SK-N-SH (cell line): ENCODE measurements at regions not wholly inside any gene's neighbourhood (a gene's known extent, or its start where the extent isn't known, plus 50 kb on each side); places are given as distances from the start of the nearest gene placed in this dataset.
"Not testable (repeated sequence)": the region's sequence is repeated elsewhere in the genome, so short reads cannot be mapped to it uniquely, and the experiment has no call there.

Source experiments
- CTCF ChIA-PET: fragments of 300-600, 350-600 bp; formaldehyde crosslinking; extraction: SDS; loops from one replicate; lab custom pipeline; 2021; lab: Yijun Ruan, JAX
- POLR2A ChIA-PET: fragments of 350-600 bp; sonication (Branson Sonifier 250); formaldehyde crosslinking; extraction: SDS; loops from one replicate; lab custom pipeline; 2020; ENCODE audit warnings: antibody characterized with exemption, inconsistent platforms; lab: Yijun Ruan, JAX
- DNase-seq: peaks from one replicate; pipeline ENCODE4 v3.0.0; 2012
- H2AFZ ChIP-seq: fragments of 200-600 bp; sonication (generic); 2 replicates; pipeline ENCODE4 v1.8.1; 2016; ENCODE audit warnings: antibody characterized with exemption, mild to moderate bottlenecking, low read depth
- H3F3A ChIP-seq: fragments of 200-600 bp; sonication (generic); replicated peaks from 2 replicates; pipeline ENCODE3; 2016; ENCODE audit warnings: antibody characterized with exemption, mild to moderate bottlenecking; ENCODE audit not compliant: insufficient read depth
- H3K27ac ChIP-seq, 2 experiments: fragments of 200-500 bp in 1 of 2; fragments of 200-600 bp in 1 of 2; sonication (Bioruptor generic) in 1 of 2; sonication (generic), shearing (Covaris generic) in 1 of 2; 2 replicates each; pipeline versions ENCODE4 v1.5.1 to v1.6.1; 2014 to 2016; ENCODE audit warnings: low read depth in 2 of 2, inconsistent platforms in 1 of 2, low read length in 1 of 2, mild to moderate bottlenecking in 1 of 2, mixed read lengths in 1 of 2
- H3K27me3 ChIP-seq: fragments of 200-600 bp; sonication (generic), shearing (Covaris generic); 2 replicates; pipeline ENCODE4 v1.6.1; 2016; ENCODE audit warnings: mixed run types; ENCODE audit not compliant: insufficient read depth
- H3K36me3 ChIP-seq, 2 experiments: fragments of 200-500 bp in 1 of 2; fragments of 200-600 bp in 1 of 2; sonication (Bioruptor generic) in 1 of 2; sonication (generic) in 1 of 2; replicated peaks in 1 of 2; 2 replicates each; pipeline versions ENCODE3 to v1.5.1; 2014 to 2016; ENCODE audit warnings: low read length in 1 of 2, mild to moderate bottlenecking in 1 of 2; ENCODE audit not compliant: insufficient read depth in 2 of 2, control insufficient read depth in 1 of 2
- H3K4me1 ChIP-seq, 2 experiments: fragments of 200-500 bp in 1 of 2; fragments of 200-600 bp in 1 of 2; sonication (Bioruptor generic) in 1 of 2; sonication (generic), shearing (Covaris generic) in 1 of 2; 2 replicates each; pipeline versions ENCODE4 v1.5.1 to v1.6.1; 2014 to 2016; ENCODE audit warnings: low read depth in 1 of 2, low read length in 1 of 2, mixed run types in 1 of 2; ENCODE audit not compliant: insufficient read depth in 2 of 2, control insufficient read depth in 1 of 2
- H3K4me2 ChIP-seq: fragments of 200-600 bp; sonication (generic), shearing (Covaris generic); 2 replicates; pipeline ENCODE4 v1.6.1; 2017; ENCODE audit warnings: mixed run types
- H3K4me3 ChIP-seq, 2 experiments: fragments of 200-500 bp in 1 of 2; fragments of 200-600 bp in 1 of 2; sonication (Bioruptor generic) in 1 of 2; sonication (generic), shearing (Covaris generic) in 1 of 2; 2 replicates each; pipeline versions ENCODE4 v1.5.1 to v1.8.1; 2014 to 2016; ENCODE audit warnings: low read depth in 2 of 2, inconsistent platforms in 1 of 2, low read length in 1 of 2, mild to moderate bottlenecking in 1 of 2, mixed read lengths in 1 of 2, moderate library complexity in 1 of 2
- H3K79me2 ChIP-seq: fragments of 200-600 bp; sonication (generic); 2 replicates; pipeline ENCODE4 v1.8.1; 2017; ENCODE audit warnings: mild to moderate bottlenecking; ENCODE audit not compliant: insufficient read depth
- H3K9ac ChIP-seq: fragments of 200-600 bp; sonication (generic); 2 replicates; pipeline ENCODE4 v1.6.1; 2017; ENCODE audit warnings: mixed run types
- H3K9me2 ChIP-seq: fragments of 200-600 bp; sonication (generic); 2 replicates; pipeline ENCODE4 v1.6.1; 2017; ENCODE audit warnings: mixed run types
- H3K9me3 ChIP-seq: fragments of 200-600 bp; sonication (generic); 2 replicates; pipeline ENCODE4 v1.6.1; 2017; ENCODE audit warnings: mixed run types, mild to moderate bottlenecking, moderate library complexity
- H4K20me1 ChIP-seq: fragments of 200-600 bp; sonication (generic); 2 replicates; pipeline ENCODE4 v1.6.1; 2017; ENCODE audit warnings: mild to moderate bottlenecking, mixed run types; ENCODE audit not compliant: insufficient read depth
- WGBS: methylation state at CpG from one replicate; pipeline ENCODE4 v1.1.6; 2017; ENCODE audit warnings: low lambda C conversion rate; 5-methylcytosine and 5-hydroxymethylcytosine counted together

DNA sequence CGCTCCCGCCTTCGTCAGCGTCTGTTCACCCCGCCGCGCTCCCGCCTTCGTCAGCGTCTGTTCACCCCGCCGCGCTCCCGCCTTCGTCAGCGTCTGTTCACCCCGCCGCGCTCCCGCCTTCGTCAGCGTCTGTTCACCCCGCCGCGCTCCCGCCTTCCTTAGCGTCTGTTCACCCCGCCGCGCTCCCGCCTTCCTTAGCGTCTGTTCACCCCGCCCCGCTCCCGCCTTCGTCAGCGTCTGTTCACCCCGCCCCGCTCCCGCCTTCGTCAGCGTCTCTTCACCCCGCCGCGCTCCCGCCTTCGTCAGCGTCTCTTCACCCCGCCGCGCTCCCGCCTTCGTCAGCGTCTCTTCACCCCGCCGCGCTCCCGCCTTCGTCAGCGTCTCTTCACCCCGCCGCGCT is 815.9 kb upstream of the TPTE start:
- WGBS = 80% methylated on average over 45 of the region's 63 CpGs

GRCh38 chr21:9724542-9724941 is 796.8 kb upstream of the TPTE start:
- H3F3A ChIP-seq, H3K9me3 ChIP-seq, H3K27me3 ChIP-seq, H3K36me3 ChIP-seq, DNase-seq, H3K27ac ChIP-seq, H4K20me1 ChIP-seq, H3K4me3 ChIP-seq, H3K4me1 ChIP-seq, CTCF ChIA-PET, H3K79me2 ChIP-seq, POLR2A ChIA-PET, H3K9me2 ChIP-seq, H3K4me2 ChIP-seq, H2AFZ ChIP-seq, H3K9ac ChIP-seq: not testable (repeated sequence)
- 2% methylated on average over 6 of the region's 6 CpGs for WGBS

More for the DNA sequence above, 815.9 kb upstream of the TPTE start:
- H3F3A ChIP-seq, H3K27ac ChIP-seq, H3K9ac ChIP-seq, H3K9me3 ChIP-seq, H3K27me3 ChIP-seq, H3K9me2 ChIP-seq, H3K36me3 ChIP-seq, POLR2A ChIA-PET, H3K79me2 ChIP-seq, H3K4me1 ChIP-seq, H3K4me2 ChIP-seq, H2AFZ ChIP-seq, DNase-seq, H4K20me1 ChIP-seq, CTCF ChIA-PET, H3K4me3 ChIP-seq: not testable (repeated sequence)

DNA sequence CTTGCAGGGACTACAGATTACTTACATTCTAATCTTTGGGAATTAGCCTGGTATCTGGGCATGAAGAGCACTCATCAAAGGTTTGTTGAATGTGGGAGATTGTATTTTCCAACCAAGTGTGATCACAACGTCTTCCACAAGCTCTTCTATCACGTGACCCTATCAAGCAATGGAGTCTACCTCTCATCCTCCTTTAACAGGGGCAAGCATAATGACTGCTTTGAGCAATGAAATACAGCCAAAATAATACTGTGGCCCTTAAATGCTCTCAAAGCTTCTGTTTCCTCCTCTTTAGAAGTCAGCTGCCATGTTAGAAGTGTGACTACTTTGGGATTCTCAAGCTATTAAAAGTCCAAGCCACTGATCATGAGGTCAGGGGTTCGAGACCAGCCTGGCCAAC is 794.2 kb upstream of the TPTE start:
- H3K4me2 ChIP-seq, CTCF ChIA-PET, H3K79me2 ChIP-seq, H3K4me3 ChIP-seq, H3K9me3 ChIP-seq, H3K9ac ChIP-seq, H2AFZ ChIP-seq, H3K36me3 ChIP-seq, H3K27ac ChIP-seq, H3K9me2 ChIP-seq, H3K4me1 ChIP-seq, H3F3A ChIP-seq, DNase-seq, POLR2A ChIA-PET, H4K20me1 ChIP-seq, H3K27me3 ChIP-seq: not testable (repeated sequence)
- 0% methylated on average over 3 of the region's 3 CpGs for whole genome bisulfite sequencing

- H3K9me3 ChIP-seq, POLR2A ChIA-PET, H3F3A ChIP-seq, H3K4me3 ChIP-seq, H3K27ac ChIP-seq, DNase-seq, H3K9ac ChIP-seq, H2AFZ ChIP-seq, H4K20me1 ChIP-seq, H3K27me3 ChIP-seq, CTCF ChIA-PET, H3K4me1 ChIP-seq, H3K36me3 ChIP-seq, H3K4me2 ChIP-seq, H3K79me2 ChIP-seq, H3K9me2 ChIP-seq: not testable (repeated sequence)
- WGBS = under 1% methylated on average over 5 of the region's 5 CpGs
Observed at GRCh38 chr21:9728219-9728992, 793.0 kb upstream of the TPTE start.
